Liver (tissue), 8 donors: ENCODE measurements at regions not wholly inside any gene's neighbourhood (a gene's known extent, or its start where the extent isn't known, plus 50 kb on each side); places are given as distances from the start of the nearest gene placed in this dataset.

Experiments used
- DNase-seq: peaks from one replicate; pipeline ENCODE4 v3.0.0-alpha.2; 2017; ENCODE audit warnings: low spot score
- H3K27ac ChIP-seq, 2 donors: one replicate each; pipeline ENCODE4 v1.7.0; 2013; ENCODE audit warnings: inconsistent platforms in 2 of 2, low read length in 2 of 2, control low read depth in 1 of 2, low read depth in 1 of 2, mild to moderate bottlenecking in 1 of 2
- H3K27me3 ChIP-seq, 4 donors: one replicate each; pipeline versions ENCODE4 v1.6.1 to v1.7.0; 2013; ENCODE audit warnings: low read length in 3 of 4, inconsistent platforms in 1 of 4, mild to moderate bottlenecking in 1 of 4, moderate library complexity in 1 of 4; ENCODE audit not compliant: control insufficient read depth in 4 of 4, insufficient read depth in 4 of 4
- H3K36me3 ChIP-seq, 4 donors: one replicate each; pipeline versions ENCODE4 v1.6.1 to v1.7.0; 2013; ENCODE audit warnings: low read length in 3 of 4, mild to moderate bottlenecking in 3 of 4, low read depth in 1 of 4, moderate library complexity in 1 of 4; ENCODE audit not compliant: control insufficient read depth in 4 of 4, insufficient read depth in 3 of 4
- H3K4me1 ChIP-seq, 4 donors: one replicate each; pipeline versions ENCODE4 v1.6.1 to v1.7.0; 2013; ENCODE audit warnings: low read length in 3 of 4, mild to moderate bottlenecking in 3 of 4, moderate library complexity in 1 of 4; ENCODE audit not compliant: control insufficient read depth in 4 of 4, insufficient read depth in 4 of 4
- H3K4me3 ChIP-seq, 3 donors: one replicate each; pipeline versions ENCODE4 v1.6.1 to v1.7.0; 2013; ENCODE audit warnings: low read length in 3 of 3, control low read depth in 1 of 3, low read depth in 1 of 3, mild to moderate bottlenecking in 1 of 3
- H3K9ac ChIP-seq, 2 donors: one replicate each; pipeline ENCODE4 v1.7.0; 2013; ENCODE audit warnings: low read length in 2 of 2, mild to moderate bottlenecking in 2 of 2, moderate library complexity in 2 of 2, control low read depth in 1 of 2, low read depth in 1 of 2
- H3K9me3 ChIP-seq, 4 donors: one replicate each; pipeline versions ENCODE4 v1.6.1 to v1.7.0; 2013; ENCODE audit warnings: low read length in 3 of 4; ENCODE audit not compliant: control insufficient read depth in 4 of 4
- ATF3 ChIP-seq: IDR thresholded peaks from 2 replicates; pipeline ENCODE4 v1.6.1; 2016; ENCODE audit warnings: antibody characterized with exemption
- CTCF ChIP-seq: fragments of 150-350 bp; IDR thresholded peaks from 2 replicates; pipeline ENCODE4 v1.5.1; 2017; ENCODE audit warnings: improper control_type of control experiment, low read depth, low read length; ENCODE audit not compliant: missing input control
- EGR1 ChIP-seq, 2 donors: IDR thresholded peaks; 2 replicates each; pipeline ENCODE4 v1.6.1; 2016 to 2018; ENCODE audit warnings: antibody characterized with exemption in 2 of 2, low read depth in 2 of 2
- FOXA1 ChIP-seq: IDR thresholded peaks from 2 replicates; pipeline ENCODE4 v1.6.1; 2016; ENCODE audit warnings: antibody characterized with exemption
- FOXA2 ChIP-seq: IDR thresholded peaks from 2 replicates; pipeline ENCODE4 v1.6.1; 2016; ENCODE audit warnings: antibody characterized with exemption
- HNF4G ChIP-seq: IDR thresholded peaks from 2 replicates; pipeline ENCODE4 v1.6.1; 2016; ENCODE audit warnings: antibody characterized with exemption
- MAX ChIP-seq: IDR thresholded peaks from 2 replicates; pipeline ENCODE4 v1.6.1; 2016; ENCODE audit warnings: antibody characterized with exemption
- NR2F2 ChIP-seq: IDR thresholded peaks from 2 replicates; pipeline ENCODE4 v1.6.1; 2016; ENCODE audit warnings: antibody characterized with exemption
- RAD21 ChIP-seq, 2 donors: IDR thresholded peaks; 2 replicates each; pipeline ENCODE4 v1.6.1; 2016; ENCODE audit warnings: antibody characterized with exemption in 2 of 2, mild to moderate bottlenecking in 2 of 2
- TAF1 ChIP-seq: conservative IDR thresholded peaks from 2 replicates; pipeline ENCODE4 v1.6.1; 2016; ENCODE audit warnings: antibody characterized with exemption, mild to moderate bottlenecking
- YY1 ChIP-seq: IDR thresholded peaks from 2 replicates; pipeline ENCODE4 v1.6.1; 2016; ENCODE audit warnings: antibody characterized with exemption, mild to moderate bottlenecking
- ZBTB33 ChIP-seq: IDR thresholded peaks from 2 replicates; pipeline ENCODE4 v1.6.1; 2016; ENCODE audit warnings: antibody characterized with exemption
- WGBS: extraction: QIAGEN DNeasy Blood & Tissue Kit; methylation state at CpG from one replicate; pipeline ENCODE4 v1.1.7; 2013; 5-methylcytosine and 5-hydroxymethylcytosine counted together
- donor health status: healthy.
- donor health status: healthy.
- donor health status: healthy.
- donor health status: healthy.
- donor health status: healthy.

GRCh38 chr2:37447446-37447845 lies 103.0 kb downstream of the QPCT start:
- WGBS = 74% methylated on average over 3 of the region's 3 CpGs

GRCh38 chr2:37448342-37449120 lies 104.1 kb downstream of the QPCT start:
- Histone ChIP-seq H3K27me3 (no peaks in the 10 kb centered on the region), H3K4me1 (no peaks in the 10 kb centered on the region), H3K9me3 (no peaks in the 10 kb centered on the region), H3K27ac (no peak overlapping the region), H3K9ac (no peak overlapping the region), H3K36me3 (no peaks in the 10 kb centered on the region), H3K4me3 (no peak overlapping the region)
- DNase-seq = no peak
- TF ChIP-seq CTCF (no peak), ATF3 (no peak), HNF4G (no peak), EGR1 (IDR thresholded peaks at IDR 0.05; ENCODE audit: low read depth in 2 of 2) (no peak), RAD21 (IDR thresholded peaks at IDR 0.05) (no peak), ZBTB33 (no peak), YY1 (no peak), MAX (no peak)
- WGBS = 84% methylated on average over 3 of the region's 3 CpGs

More at GRCh38 chr2:37447446-37447845, 103.0 kb downstream of the QPCT start:
- Histone ChIP-seq H3K9me3 (no peaks in the 10 kb centered on the region), H3K4me1 (no peaks in the 10 kb centered on the region), H3K9ac (no peak overlapping the region), H3K27ac (no peak overlapping the region), H3K4me3 (no peak overlapping the region), H3K27me3 (no peaks in the 10 kb centered on the region), H3K36me3 (no peaks in the 10 kb centered on the region)
- TF ChIP-seq NR2F2 (no peak), MAX (no peak), FOXA1 (no peak), CTCF (no peak), TAF1 (no peak), HNF4G (no peak), FOXA2 (no peak), ATF3 (no peak), RAD21 (IDR thresholded peaks at IDR 0.05) (no peak), EGR1 (IDR thresholded peaks at IDR 0.05; ENCODE audit: low read depth in 2 of 2) (no peak)
- no peak for DNase-seq
